Activated CD8-positive, alpha-beta T cell treated with anti-CD3 and anti-CD28 coated beads for 36 hours (primary cell): ENCODE measurements at regions not wholly inside any gene's neighbourhood (a gene's known extent, or its start where the extent isn't known, plus 50 kb on each side); places are given as distances from the start of the nearest gene placed in this dataset.
"Not testable (repeated sequence)": the region's sequence is repeated elsewhere in the genome, so short reads cannot be mapped to it uniquely, and the experiment has no call there.

Source experiments
- ATAC-seq: fragments of 200-7000 bp; cut with Tn5 transposase; one replicate; pipeline ENCODE4 v1.10.0; 2021; ENCODE audit warnings: mild to moderate bottlenecking, moderate library complexity
- CTCF ChIA-PET: fragments of 350-600 bp; sonication (Branson Sonifier 250); formaldehyde crosslinking; loops from one replicate; lab custom pipeline; 2021; ENCODE audit warnings: antibody characterized with exemption; lab: Charles Lee
- POLR2A ChIA-PET: fragments of 350-600 bp; sonication (Branson Sonifier 250); formaldehyde crosslinking; loops from one replicate; lab custom pipeline; 2021; ENCODE audit warnings: antibody characterized with exemption; lab: Charles Lee
- DNase-seq: peaks from one replicate; pipeline ENCODE4 v3.0.0-alpha.2; 2020
- H3K27ac Mint-ChIP-seq: one replicate; pipeline ENCODE4 v1.8.0; 2021; ENCODE audit warnings: mild to moderate bottlenecking, mixed read lengths
- H3K27me3 Mint-ChIP-seq: one replicate; pipeline ENCODE4 v1.8.0; 2021; ENCODE audit warnings: mixed read lengths
- H3K36me3 Mint-ChIP-seq: one replicate; pipeline ENCODE4 v1.8.0; 2021; ENCODE audit warnings: low read depth, mixed read lengths
- H3K4me1 Mint-ChIP-seq: one replicate; pipeline ENCODE4 v1.8.0; 2021; ENCODE audit warnings: low read depth, mixed read lengths
- H3K4me3 Mint-ChIP-seq: one replicate; pipeline ENCODE4 v1.8.0; 2021; ENCODE audit warnings: mild to moderate bottlenecking, moderate library complexity, mixed read lengths
- H3K9me3 Mint-ChIP-seq: one replicate; pipeline ENCODE4 v1.8.0; 2021; ENCODE audit warnings: mixed read lengths
- CTCF ChIP-seq: fragments of 200-600 bp; IDR thresholded peaks from one replicate; pipeline ENCODE4 v1.8.0; 2022; ENCODE audit warnings: antibody characterized with exemption, mild to moderate bottlenecking
- intact Hi-C: fragments of 100-400 bp; cut with micrococcal nuclease; formaldehyde crosslinking; loops from one replicate; pipeline ENCODE4 v1.10.0; 2022

GRCh38 chr4:45215976-45216542 is 489.7 kb upstream of the GNPDA2 start:
- TF ChIP-seq CTCF: no peak
- no peak for DNase-seq
- intact Hi-C loops: no loop called here
- peaks cover 3% of the 10 kb centered on the region for H3K9me3 Mint-ChIP-seq
- ChIA-PET POLR2A (no interaction called here), CTCF (no interaction called here)
- H3K27ac Mint-ChIP-seq: no peak overlapping the region
- no peaks in the 10 kb centered on the region for H3K27me3 Mint-ChIP-seq
- ATAC-seq: no peak
- no peaks in the 10 kb centered on the region for H3K36me3 Mint-ChIP-seq
- H3K4me3 Mint-ChIP-seq: no peak overlapping the region
- H3K4me1 Mint-ChIP-seq: no peaks in the 10 kb centered on the region

- H3K4me3 Mint-ChIP-seq, H3K36me3 Mint-ChIP-seq, CTCF ChIA-PET, H3K27ac Mint-ChIP-seq, ATAC-seq, DNase-seq, H3K4me1 Mint-ChIP-seq, H3K9me3 Mint-ChIP-seq, intact Hi-C loops, POLR2A ChIA-PET, H3K27me3 Mint-ChIP-seq: not testable (repeated sequence)
Observed at GRCh38 chr4:45208476-45208875, 482.1 kb upstream of the GNPDA2 start.

GRCh38 chr4:45207864-45208331 is 481.5 kb upstream of the GNPDA2 start:
- DNase-seq, CTCF ChIA-PET, POLR2A ChIA-PET, H3K36me3 Mint-ChIP-seq, H3K9me3 Mint-ChIP-seq, H3K4me3 Mint-ChIP-seq, H3K4me1 Mint-ChIP-seq, ATAC-seq, H3K27me3 Mint-ChIP-seq, H3K27ac Mint-ChIP-seq, intact Hi-C loops: not testable (repeated sequence)

GRCh38 chr4:45207241-45207863 is 481.0 kb upstream of the GNPDA2 start:
- CTCF ChIA-PET, H3K4me1 Mint-ChIP-seq, ATAC-seq, H3K4me3 Mint-ChIP-seq, POLR2A ChIA-PET, intact Hi-C loops, H3K36me3 Mint-ChIP-seq, H3K27me3 Mint-ChIP-seq, H3K9me3 Mint-ChIP-seq, DNase-seq, H3K27ac Mint-ChIP-seq: not testable (repeated sequence)

GRCh38 chr4:45199736-45200135 is 473.4 kb upstream of the GNPDA2 start:
- ATAC-seq: no peak
- ChIA-PET POLR2A (no interaction called here), CTCF (no interaction called here)
- DNase-seq: no peak
- no peaks in the 10 kb centered on the region for H3K36me3 Mint-ChIP-seq
- H3K4me3 Mint-ChIP-seq: no peak overlapping the region
- intact Hi-C loops: no loop called here
- no peak for TF ChIP-seq CTCF
- no peak overlapping the region for H3K27ac Mint-ChIP-seq
- H3K27me3 Mint-ChIP-seq: no peaks in the 10 kb centered on the region
- H3K9me3 Mint-ChIP-seq: peaks cover 6% of the 10 kb centered on the region
- H3K4me1 Mint-ChIP-seq: no peaks in the 10 kb centered on the region

GRCh38 chr4:45188501-45188900 is 462.1 kb upstream of the GNPDA2 start:
- Mint-ChIP-seq H3K4me1 (no peaks in the 10 kb centered on the region), H3K4me3 (no peak overlapping the region), H3K9me3 (peaks cover 7% of the 10 kb centered on the region), H3K36me3 (no peaks in the 10 kb centered on the region), H3K27ac (no peak overlapping the region), H3K27me3 (no peaks in the 10 kb centered on the region)
- CTCF ChIA-PET: no interaction called here
- intact Hi-C loops: no loop called here
- POLR2A ChIA-PET: no interaction called here
- no peak for TF ChIP-seq CTCF
- DNase-seq: no peak
- ATAC-seq: no peak
